ENCODE measurements at regions not wholly inside any gene's neighbourhood (a gene's known extent, or its start where the extent isn't known, plus 50 kb on each side); places are given as distances from the start of the nearest gene placed in this dataset.
A peak's percentile ranks its signal among the peaks of the same experiment; 100 is the strongest.

DNA sequence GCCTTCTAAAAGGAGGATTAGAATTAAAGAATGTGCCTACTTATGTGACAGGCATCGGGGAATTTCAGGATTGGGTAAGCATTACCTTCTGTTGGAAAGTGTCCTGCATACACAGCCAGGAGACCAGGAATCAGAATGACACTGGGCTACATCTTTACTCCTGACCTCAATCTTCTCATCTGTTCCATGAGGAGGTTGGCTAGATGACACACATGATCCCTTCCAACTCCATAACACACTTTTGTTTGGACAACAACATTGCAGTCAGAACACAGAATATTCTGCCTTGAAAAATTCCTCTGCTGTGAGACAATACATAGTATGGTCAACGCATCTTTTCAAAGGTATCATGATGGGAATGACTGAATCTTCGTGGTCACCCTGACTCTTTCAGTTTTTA, 1281.2 kb upstream of the SORCS1 start:
- no peak for DNase-seq (ENCODE audit: low read depth)

DNA sequence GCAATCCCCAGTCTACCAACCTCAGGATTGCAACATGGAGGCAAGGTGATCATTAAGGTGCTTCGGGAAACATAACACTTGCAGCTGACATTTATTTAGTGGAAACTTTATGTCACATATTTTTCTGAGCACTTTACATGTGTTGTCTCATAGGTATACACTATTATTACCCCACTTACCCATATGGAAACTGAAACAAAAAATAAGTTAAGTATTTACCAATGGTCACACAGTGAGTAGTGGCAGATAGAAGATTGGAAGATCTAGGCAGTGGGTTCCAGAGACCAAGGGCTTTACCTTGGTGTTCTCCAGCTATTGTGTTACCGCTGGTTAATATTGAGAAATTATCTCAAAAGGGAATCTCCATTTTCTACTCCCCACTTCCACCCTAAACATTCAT, 1279.1 kb upstream of the SORCS1 start:
- DNase-seq (ENCODE audit: low read depth), result no peak

- peak; percentile 23 for DNase-seq (ENCODE audit: low read depth)
These were observed 1274.9 kb upstream of the SORCS1 start for GRCh38 chr10:108439397-108439796.

DNA sequence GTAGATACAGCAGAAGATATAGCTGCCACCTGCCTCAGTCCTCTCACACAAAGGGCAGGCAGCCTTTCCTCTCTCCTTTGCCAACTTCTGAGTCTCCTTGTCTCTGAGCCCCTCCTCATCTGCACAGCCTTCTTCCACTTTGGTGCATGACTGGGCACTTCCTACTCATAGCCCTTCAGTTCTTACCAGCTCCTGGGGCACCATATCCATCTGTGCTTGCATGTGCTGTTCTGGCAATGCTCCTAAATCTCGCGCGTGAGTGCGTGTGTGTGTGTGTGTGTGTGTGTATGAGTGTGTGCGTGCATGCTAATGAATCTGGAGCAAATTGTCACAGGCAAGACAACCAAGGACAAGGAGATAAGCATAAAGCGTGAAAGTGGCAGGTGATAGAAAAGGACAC, 1271.6 kb upstream of the SORCS1 start:
- no peak for DNase-seq (ENCODE audit: low read depth)

GRCh38 chr10:108434559-108435252, 1270.2 kb upstream of the SORCS1 start:
- DNase-seq (ENCODE audit: low read depth), result peak; percentile 45

DNA sequence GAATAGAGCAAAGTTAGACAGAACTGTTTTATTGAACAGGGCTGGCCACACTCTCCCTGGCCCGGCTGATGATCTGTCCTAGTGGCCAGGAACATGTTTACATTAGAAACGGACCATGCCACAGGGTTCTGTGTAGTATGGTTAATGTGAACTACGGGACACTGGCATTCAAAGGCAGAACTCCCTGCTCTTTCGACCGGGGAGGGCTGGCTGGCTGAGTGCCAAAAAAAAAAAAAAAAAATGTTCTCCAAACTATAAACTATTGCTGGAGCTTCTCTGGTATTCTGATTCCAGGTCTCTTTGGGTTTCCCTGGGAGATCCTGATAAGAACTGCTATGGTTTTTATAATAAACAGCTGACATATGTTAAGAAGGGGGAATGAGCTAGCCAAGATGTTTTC, 1262.6 kb upstream of the SORCS1 start:
- no peak for DNase-seq (ENCODE audit: low read depth)

DNA sequence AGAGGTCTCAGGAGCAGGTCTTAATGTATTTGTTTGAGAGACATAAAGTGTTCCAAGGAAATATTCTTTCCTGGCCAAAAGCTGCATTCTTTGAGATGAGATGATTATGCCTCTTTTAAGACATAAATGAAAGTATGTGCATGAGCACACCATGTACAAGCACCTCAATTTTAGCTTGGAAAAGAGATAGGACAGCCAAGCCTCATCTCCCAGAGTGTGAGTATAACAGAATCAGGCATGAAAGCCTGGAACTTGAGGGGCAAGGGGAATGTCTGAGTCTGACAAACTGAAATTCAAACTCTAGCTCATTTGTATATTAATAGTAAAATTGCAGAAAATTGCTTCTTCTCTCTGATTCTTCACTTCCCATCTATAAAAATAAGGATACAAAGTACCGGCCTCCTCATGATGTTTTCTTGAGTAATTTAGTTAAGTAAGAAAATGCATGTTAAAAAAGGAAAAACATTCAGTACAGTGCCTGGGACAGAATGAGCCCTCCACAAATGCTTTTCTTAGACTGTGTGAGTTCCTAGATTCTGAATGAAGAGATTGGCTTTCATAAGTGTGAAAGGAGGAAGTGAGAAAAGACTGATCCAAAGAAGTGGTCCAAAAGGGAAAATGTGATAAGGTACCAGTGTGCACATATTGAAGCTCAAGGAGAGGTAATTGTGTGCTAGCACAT, 1260.9 kb upstream of the SORCS1 start:
- no peak for DNase-seq (ENCODE audit: low read depth)

DNA sequence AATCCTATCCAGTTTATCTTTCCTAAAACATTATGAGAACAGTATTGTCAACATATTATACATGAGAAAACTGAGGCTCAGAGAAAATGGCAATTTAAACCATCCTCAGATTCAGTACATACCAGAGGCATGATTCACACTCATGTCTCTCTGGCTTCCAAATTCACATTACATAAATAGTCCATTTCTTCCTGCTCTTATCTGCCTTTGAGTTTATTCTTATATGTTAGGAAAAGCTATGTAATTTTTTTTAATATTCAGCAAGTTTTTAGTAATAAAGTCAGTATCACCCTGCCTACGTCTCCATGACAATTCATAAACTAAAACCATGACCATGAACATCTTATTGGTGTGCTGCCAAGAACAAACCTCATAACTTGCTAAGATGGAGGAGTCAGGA, 1260.2 kb upstream of the SORCS1 start:
- peak; percentile 46 for DNase-seq (ENCODE audit: low read depth)

GRCh38 chr10:108422286-108422685, 1257.8 kb upstream of the SORCS1 start:
- DNase-seq (ENCODE audit: low read depth), result no peak

GRCh38 chr10:108421266-108421665, 1256.8 kb upstream of the SORCS1 start:
- no peak for DNase-seq (ENCODE audit: low read depth)

DNA sequence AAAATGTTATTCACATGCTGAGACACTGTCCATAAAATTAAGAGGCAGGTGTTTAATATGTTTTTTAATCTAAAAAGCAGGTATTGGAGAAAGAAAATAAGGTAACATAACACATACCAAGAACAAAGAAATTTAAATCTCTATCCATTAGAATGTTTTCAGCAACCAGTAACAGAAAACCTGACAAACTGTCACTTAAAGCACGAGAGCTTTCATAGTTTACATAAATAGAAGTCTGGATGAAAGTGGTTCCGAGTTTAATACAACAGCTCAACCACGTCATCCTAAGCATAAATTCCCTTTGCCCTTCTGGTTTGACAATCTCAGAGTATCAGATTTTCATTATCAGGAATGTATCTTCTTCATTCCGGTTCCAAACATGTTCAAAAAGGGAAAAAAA, 1249.4 kb upstream of the SORCS1 start:
- DNase-seq (ENCODE audit: low read depth), result no peak

DNA sequence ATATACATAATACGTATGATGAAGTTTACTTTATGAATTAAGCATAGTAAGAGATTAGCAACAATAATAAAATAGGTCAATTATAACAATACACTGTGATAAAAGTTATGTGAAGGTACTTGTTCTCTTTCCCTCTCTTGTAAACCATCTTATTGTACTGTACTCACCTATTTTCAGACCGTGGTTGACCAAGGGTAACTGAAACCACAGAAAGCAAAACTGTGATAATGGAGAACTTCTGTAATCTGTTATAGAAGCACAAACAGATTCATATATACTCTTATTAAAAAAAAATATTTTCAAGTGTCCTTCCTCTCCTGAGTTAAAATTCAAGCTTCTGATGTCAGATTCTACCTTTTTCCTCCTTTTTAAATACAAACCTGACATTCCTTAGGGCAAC, 1247.8 kb upstream of the SORCS1 start:
- DNase-seq (ENCODE audit: low read depth), result no peak

DNA sequence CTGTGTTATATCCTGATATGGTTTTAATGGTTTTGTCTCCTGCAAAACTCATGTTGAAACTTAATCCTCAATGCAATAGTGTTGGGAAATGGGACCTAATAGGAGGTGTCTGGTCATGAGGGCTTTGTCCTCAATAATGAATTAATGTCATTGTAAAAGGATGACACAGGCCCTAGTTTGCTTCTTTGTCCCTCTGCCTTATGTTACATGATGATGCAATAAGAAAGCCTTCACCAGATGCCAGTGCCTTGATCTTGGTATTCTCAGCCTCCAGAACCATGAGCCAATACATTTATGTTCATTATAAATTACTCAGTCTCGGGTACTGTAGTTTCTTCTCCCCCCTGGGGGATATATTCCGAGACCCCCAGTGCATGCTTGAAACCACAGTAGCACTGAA, 1247.4 kb upstream of the SORCS1 start:
- no peak for DNase-seq (ENCODE audit: low read depth)

GRCh38 chr10:108411206-108411605, 1246.7 kb upstream of the SORCS1 start:
- no peak for DNase-seq (ENCODE audit: low read depth)

DNA sequence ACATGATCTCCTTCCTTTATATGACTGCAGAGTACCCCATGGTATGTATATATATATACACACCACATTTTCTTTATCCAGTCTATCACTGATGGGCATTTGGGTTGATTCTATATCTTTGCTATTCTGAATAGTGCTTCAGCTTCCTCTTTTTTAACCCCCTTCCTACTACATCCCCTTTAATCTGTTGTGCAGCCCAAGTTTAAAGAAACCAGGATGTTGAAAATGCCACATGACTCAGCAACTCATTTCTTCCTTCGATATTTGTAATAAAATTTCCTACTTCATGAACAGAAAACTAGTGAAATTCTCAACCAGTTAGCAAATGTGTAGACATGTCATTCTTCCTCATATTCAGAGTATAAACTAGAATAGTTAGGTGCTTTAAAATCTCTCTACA, 1245.7 kb upstream of the SORCS1 start:
- no peak for DNase-seq (ENCODE audit: low read depth)

DNA sequence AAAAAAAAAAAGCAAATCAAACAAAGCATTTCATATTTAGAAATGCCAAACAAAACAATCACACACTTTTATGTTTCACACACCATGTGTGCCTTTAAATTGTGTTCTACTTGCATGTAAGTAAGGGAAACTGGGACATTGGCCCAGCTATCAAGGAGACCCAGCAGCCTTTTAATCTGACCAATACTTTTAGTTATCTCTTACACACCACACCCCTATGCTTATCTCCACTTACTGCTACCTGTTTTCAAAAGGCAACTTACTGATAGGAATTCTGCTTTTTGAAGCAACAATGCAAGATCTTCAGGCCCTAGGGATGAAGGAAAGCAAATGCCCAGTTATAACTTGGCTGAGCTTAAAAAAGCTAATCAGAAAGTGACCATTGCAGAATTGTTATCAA, 1244.8 kb upstream of the SORCS1 start:
- DNase-seq (ENCODE audit: low read depth), result no peak

DNA sequence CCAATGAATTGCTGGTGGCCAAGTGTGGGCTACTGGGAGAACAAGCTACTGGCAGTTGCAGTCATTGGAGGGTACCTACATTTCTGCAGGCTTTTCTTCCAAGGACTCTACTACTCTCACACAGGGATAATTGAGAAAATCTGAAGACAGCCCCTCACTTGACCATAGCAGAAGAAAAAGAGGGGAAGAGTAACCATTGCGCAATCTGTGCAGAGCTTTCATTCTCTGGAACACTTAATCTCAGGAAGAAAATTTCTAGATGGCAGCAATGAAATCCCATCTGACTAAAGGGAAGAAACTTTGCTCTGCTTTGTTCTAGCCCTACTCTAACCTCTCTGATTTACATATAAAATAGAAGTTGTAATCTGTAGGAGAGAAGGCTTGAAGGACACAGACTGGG, 1239.6 kb upstream of the SORCS1 start:
- no peak for DNase-seq (ENCODE audit: low read depth)

DNA sequence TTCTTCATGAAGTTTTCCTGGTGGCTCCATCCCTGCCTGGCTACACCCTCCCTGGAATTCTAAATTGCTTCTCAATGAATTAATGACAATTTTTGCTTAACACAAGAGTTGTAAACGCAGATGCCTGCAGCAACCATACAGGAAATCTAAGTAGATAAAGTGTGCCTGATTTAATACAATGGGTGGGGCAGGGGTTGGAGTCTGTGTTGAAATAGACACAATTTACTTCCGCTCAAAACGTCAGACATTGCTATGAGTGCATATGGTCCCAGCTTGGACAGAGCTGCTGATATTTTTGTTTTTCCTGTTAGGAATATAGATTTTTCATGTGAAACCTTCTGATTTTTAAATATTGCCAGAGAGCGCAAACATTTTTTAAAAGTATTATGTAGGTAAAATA, 1235.0 kb upstream of the SORCS1 start:
- DNase-seq (ENCODE audit: low read depth), result no peak

DNA sequence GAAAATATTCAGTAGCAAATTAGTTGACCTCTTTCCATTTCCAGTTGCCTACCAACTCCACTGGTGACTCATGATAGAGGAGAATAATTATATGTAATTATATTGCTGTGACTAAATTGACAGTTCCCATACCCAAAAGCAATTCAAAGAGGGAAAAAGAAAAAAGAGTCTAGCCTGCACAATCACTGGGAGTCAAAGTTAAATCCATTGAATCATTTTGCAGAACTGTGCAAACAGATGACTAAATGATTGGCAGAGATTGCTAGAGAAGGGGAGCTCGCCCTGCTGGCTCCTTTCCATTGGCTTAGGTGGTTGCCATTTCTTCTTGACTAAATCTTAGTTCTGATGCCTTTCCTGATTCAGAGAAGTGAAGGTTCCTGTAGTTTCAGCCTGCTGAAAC, 1228.6 kb upstream of the SORCS1 start:
- peak; percentile 59 for DNase-seq (ENCODE audit: low read depth)

- DNase-seq (ENCODE audit: low read depth), result peak; percentile 59
These were observed 1227.8 kb upstream of the SORCS1 start for GRCh38 chr10:108392286-108392685.

DNA sequence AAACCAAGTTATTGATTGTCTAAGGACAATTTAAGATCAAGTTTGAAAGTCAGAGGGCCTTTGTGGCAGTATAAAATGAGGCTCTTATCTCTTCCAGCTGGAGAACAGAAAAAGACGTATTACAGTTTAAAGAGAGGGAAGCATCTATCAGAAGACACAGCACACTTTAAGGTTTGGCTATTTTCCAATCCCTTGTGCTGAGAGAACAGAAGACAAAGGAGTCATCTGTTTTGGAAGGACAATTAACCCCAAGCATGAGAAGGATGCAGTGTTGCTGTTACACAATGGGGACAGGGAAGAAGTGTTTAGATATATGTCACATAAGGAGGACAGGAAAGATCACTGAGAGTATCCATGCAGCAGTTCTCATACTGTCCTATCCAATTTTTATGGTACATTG, 1224.2 kb upstream of the SORCS1 start:
- no peak for DNase-seq (ENCODE audit: low read depth)

- no peak for DNase-seq (ENCODE audit: low read depth)
These were observed 1221.5 kb upstream of the SORCS1 start for GRCh38 chr10:108385963-108386362.

DNA sequence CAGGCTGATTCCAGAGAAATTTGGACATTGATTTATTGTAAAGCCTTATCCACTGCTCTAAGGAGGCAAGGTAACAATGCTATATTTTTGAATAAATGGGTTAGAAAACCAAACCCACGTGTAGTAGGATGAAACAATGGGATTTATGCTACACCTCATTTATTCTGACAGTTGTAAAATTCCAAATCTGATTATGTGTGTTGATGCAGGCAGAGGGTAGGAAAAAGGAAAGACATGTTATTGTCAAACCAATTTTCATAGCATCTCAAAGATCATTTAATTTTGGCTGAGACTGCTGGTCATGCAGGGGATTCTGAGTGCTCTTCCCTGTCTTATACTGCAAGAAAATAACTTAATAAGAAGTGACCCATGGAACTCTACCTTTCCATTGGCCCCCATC, 1219.9 kb upstream of the SORCS1 start:
- no peak for DNase-seq (ENCODE audit: low read depth)

Data from HT1080 (cell line).